ENCODE measurements at regions not wholly inside any gene's neighbourhood (a gene's known extent, or its start where the extent isn't known, plus 50 kb on each side); places are given as distances from the start of the nearest gene placed in this dataset.
"Not testable (repeated sequence)": the region's sequence is repeated elsewhere in the genome, so short reads cannot be mapped to it uniquely, and the experiment has no call there.

DNA sequence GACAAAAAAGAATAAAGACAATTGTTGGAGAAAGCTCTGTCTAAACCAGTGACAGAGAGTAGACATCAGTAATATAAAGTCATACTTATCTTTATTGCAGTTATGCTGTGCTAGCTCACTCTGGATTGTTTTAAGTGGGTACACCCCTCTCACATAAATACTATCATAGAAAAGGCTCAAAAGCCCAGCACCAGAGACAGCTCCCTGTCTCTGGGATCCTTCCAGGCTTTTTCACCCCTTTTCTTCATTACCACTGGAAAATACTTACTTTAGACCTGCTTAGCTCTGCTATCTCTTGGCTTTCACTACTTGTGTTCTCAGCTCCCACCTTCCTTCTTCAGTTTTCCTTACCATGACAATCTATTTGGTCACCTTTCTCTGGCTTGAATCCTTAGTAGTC lies 259.1 kb upstream of the MINDY3 start:
- no peak for DNase-seq

DNA sequence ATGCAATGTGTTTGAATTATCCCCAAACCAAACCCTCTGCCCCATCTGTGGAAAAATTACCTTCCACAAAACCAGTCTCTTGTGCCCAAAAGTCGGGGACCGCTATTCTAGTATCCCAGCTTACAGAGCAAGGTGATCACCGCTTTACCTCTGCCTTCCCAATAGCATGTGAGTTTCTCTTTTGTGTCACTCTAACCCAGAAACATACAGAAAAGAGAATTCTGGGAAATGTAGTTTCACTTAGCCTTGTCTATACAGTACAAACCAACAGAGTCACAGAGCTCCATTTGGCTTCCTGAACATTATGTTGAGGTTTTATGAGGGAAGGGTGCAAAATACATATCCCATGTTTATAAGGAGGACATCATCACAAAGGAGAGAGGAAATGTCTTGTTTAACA lies 260.3 kb upstream of the MINDY3 start:
- DNase-seq: no peak

DNA sequence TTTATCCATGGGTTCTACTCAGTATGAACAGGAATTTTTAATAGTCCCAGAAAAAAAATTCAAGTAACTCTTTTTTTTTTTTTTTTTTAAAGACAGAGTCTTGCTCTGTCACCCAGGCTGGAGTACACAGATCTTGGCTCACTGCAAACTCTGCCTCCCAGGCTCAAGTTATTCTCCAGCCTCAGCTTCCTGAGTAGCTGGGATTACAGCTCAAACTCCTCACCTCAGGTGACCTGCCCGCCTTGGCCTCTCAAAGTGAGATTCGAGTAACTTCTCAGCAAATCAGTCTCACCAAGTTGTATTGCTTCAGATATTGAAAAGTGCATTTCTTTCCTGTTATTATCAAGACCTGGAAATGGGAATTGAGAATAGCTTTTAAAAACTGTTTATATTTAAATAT lies 281.2 kb upstream of the MINDY3 start:
- DNase-seq: no peak

DNA sequence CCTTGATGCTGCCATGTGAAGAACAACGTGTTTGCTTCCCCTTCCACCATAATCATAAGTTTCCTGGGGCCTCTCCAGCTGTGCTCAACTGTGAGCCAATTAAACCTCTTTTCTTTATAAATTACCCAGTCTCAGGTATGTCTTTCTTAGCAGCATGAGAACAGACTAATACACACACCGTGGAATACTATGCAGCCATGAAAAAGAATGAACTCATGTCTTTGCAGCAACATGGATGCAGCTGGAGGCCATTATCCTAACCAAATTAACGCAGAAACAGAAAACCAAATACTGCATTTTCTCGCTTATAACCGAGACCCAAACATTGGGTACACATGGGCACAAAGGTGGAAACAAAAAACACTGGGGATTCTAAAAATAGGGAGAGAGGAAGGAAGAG lies 286.7 kb upstream of the MINDY3 start:
- DNase-seq: no peak

DNA sequence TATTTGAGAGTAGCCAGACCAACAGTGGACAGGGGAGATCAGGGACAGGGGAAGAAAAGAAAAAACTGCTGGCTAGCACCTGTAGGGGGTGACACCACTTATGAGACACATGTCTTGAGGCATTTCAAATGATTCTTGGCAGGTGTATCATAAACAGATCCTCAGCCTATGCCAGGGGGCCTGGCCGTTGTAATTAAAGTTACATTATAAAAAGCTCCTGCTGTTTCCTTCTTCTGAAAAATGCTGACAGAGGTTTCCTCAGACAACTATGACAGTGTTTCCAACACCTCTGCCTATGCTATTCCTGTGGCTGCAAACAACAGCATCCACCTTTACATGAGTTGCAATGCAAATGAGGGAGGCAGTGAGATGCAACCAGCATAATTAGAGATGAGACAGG lies 281.0 kb upstream of the PTER start:
- DNase-seq: no peak

DNA sequence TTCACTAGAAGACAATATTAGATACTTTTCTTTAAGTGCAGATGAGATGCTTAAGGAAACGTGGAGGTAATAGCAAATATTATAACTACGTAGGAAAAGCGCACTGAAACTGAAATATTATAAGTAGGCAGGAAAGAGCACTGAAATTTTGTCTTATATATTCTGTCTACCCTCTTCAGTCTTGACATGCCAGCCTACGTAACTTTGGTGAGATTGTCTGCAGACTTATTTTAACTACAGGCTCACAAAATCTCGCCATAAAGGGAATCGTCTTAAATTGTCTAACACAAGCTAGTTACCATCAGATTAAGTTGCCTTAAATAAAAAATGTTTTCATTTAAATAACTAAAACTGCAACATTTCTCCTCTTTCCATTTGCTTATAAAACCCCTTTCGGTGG lies 280.1 kb upstream of the PTER start:
- DNase-seq: no peak

DNA sequence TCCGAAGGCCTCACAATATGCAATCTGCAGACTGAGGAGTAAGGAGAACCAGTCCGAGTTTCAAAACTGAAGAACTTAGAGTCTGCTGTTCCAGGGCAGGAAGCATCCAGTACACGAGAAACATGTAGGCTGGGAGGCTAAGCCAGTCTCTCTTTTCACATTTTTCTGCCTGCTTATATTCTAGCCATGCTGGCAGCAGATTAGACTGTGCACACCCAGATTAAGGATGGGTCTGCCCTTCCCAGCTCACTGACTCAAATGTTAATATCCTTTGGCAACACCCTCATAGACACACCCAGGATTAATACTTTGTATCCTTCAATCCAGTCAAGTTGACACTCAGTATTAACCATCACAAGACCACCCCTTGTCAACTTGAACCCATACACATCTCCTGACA lies 271.7 kb upstream of the PTER start:
- DNase-seq: not testable (repeated sequence)

DNA sequence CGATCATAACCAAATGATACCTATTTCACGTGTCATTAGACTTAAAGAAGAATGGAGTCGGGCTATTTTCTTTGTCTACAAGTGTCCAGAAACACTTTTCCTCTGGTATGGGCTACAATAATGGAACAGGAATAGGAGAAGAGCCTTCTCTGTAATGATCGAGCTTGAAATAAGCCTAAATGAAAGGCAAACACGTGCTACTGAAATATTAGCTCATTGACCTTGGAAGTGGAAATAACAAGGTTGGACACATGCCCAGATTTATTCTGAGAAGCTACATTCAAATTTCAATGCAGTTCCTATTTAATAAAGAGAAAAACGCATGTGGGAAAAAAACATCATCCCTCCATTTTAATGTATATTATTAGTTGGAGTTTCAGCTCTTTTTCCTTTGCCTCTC lies 254.7 kb upstream of the PTER start:
- no peak for DNase-seq

DNA sequence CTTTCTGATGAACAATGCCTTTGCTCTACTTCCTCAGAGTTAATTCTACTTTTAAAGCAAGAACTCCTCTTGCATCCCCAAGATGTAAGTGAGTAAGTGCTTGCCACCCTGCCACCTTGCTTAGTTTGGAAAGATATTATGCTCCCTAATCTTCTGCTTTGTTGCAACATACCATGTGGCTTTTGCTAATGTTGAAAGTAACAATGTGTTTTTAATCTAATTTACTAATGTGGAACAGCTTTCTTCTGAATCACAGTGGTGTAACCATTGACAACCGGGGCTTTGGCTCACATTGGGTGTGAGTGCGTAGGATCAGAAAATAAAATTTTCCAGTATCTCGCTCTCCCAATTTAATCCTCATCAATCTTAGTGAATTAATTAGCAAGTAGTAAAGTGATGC lies 254.1 kb upstream of the PTER start:
- no peak for DNase-seq

DNA sequence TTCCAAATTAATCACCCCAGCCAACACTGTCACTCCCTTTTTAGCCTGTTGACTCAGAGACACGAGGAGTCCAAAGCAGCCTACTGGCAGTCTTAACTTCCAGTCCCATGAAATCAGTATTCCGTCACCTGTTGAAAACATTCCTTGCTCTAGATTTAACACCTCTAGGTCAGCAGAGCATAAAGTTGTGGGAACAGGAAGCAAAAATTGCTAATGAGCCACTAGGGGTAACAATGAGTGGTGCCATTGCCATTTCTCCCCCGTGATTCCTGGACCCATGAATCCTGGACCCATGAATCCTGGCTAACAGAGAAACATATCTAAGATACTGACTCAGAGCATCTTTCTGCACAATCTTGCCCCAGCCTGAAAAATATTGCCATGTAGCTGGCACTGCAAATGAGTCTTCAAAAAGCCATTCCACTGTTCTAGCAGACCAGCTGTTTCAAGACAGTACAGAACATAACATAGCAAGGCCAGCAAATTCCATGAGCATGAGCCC lies 252.7 kb upstream of the PTER start:
- DNase-seq: no peak

DNA sequence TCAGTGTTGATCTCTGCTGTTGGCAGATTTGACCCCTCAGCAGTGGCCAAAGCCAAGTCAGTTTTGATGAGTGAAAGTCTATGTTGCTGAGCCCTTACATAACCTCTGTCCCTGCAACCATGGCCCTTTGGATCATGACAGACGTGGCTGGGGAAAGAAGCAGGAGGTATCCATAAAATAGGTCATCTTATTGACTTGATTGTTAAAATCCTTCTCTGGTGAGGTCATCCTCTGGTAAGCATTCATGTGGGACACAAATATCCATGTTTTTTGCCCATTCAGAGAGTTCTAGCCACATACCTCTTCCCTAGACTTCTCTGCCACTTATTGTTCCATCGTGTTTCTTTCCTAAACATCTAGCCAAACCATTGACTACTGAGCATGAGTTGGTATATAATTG lies 251.9 kb upstream of the PTER start:
- DNase-seq: no peak

DNA sequence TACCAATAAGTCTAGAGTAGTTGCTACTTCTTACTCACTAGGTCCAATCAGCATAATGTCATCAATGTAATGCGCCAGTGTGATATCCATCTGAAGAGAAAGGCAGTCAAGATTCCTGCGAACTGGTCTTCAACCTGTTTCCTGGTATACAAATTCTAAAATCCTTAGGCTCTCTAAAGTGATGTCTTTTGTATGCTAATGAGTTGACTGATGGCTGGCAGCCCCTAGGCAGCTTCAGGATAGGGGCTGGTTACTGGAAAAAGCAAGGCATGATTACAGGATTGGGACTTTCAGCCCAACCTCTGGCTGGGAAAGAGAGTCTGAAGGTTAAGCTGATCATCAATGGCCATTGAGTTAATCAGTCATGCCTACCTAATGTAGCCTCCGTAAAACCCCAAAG lies 250.2 kb upstream of the PTER start:
- DNase-seq: no peak

DNA sequence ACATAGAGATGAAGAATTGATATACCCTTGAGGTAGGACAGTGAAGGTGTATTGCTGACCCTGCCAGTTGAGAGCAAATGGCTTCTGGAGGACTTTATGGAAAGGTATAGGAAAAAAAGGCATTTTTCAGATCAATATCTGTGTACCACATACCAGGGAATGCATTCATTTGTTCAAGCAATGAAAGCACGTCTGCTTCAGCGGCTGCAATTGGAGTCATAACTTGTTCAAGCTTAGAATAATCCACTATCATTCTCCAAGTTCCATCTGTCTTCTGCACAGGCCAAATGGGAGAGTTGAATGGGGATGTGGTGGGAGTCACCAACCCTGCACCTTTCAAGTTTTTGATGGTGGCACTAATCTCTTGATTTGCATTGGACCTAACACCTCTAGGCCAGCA lies 249.6 kb upstream of the PTER start:
- no peak for DNase-seq

DNA sequence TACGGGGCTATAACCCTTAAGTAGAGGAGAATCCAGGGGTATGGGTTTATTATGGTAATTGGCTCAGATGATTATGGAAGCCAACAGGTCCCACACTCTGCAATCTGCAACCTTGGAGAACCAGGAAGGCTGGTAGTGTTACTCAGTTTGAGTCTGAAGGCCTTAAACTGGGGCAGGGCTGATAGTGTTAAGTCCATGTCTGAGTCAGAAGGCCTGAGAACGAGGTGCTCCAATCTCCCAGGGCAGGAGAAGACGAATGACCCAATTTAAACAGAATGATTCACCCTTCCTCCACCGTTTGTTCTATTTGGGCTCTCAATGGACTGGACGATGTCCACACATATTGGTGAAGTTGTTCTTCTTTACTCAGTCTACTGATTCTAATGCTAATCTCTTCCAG lies 244.5 kb upstream of the PTER start:
- DNase-seq: no peak

DNA sequence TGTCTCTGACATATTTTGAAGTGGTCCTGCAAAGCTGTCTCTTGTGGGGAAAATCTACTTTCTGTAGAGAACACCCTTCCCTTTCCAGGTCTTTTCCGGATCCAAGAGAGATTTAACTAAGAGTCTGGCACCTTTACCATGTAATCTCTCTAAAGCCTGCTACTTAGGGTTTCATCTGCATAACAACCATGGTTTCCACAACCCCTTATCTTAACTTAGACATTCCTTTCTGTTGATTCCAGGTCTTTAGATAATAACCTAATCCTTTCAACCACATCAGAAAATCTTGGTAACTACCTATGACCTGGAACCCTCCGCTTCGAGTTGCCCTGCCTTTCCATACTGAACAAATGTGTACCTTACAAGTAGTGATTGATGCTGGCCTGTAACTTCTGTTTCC lies 243.6 kb upstream of the PTER start:
- DNase-seq: no peak

DNA sequence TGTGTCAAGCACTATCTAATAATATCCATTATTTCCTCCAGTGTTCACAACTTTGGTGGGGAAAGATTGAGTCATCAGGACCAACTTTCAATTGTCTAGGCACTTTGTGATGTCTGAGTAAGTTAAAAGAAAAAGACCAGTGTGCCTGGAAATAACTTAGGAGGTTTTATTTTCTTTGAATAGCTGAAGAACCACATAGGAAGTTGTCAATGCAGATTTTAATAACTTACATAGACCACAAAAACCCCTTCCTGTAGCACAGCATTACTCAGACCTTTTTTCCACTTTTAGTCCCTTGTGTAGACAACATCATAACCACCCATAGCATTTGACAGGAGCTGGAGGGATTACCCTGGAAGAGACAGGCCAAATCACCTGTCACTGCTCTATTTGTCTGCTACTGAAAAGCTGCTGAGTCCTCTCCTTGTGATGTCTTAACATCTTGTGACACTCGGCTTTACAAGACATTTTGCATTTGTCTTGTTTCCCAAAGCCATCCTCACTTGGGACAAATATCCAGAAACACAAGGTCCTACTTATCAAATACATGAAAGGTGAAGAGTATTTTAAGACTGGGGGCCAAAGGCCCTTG lies 241.5 kb upstream of the PTER start:
- peak; percentile 4 for DNase-seq

DNA sequence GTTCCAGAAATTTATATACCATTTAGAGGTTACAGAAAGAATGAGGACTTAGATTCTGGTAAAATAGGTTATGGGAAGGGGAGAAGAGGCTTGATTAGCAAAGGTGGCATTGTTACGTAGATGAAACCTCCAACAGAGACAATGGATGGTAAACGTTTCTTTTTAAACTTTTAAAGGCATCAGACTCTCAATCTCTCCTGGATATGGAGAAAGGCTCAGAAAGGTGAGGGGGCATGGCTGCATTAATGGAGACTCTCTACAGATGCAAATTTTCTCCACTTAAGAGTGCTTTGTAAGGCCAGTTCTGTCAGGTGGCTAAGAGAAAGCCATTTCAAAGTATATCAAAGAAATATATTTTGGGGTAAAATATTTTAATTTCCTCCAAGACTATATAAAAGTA lies 240.9 kb upstream of the PTER start:
- no peak for DNase-seq

DNA sequence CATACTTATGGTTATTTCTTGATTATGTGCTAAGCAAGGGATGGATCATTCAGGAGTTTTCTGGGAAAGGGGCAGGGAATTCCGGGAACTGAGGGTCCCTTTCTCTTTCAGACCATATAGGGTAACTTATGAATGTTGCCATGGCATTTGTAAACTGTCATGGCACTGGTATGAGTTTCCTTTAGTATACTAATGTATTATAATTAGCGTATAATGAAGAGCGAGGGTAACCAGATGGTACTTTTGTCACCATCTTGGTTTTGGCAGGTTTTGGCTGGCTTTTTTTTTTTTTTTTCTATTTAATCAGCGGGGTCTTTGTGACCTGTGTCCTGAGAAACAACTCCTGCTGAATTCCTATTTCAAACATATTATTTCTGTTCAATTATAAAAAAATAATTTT lies 237.6 kb upstream of the PTER start:
- no peak for DNase-seq

DNA sequence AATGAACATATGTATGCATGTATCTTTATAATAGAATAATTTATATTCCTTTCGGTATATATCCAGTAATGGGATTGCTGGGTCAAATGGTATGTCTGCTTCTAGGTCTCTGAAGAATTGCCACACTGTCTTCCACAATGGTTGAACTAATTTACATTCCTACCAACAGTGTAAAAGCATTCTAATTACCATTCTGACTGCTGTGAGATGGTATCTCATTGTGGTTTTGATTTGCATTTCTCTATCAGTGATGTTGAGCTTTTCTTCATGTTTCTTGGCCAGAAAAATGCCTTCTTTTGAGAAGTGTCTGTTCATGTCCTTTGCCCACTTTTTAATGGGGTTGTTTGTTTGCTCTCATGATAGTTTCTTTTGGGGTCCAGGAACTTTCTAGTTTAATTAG lies 213.2 kb upstream of the PTER start:
- DNase-seq: not testable (repeated sequence)

DNA sequence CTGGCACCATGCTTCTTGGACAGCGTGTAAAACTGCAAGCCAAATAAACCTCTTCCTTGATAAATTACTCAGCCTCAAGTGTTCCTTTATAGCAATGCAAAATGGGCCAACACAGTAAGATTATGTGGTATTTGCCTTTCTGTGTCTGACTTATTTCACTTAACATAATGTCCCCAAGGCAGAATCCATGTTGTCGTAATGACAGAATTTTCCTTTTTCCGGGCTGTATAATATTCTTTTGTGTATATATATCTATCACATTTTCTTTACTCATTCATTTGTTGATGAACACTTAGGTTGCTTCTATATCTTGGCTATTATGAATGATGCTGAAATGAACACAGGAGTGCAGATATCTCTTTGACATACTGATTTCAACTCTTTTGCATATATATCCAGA lies 209.1 kb upstream of the PTER start:
- DNase-seq: no peak

DNA sequence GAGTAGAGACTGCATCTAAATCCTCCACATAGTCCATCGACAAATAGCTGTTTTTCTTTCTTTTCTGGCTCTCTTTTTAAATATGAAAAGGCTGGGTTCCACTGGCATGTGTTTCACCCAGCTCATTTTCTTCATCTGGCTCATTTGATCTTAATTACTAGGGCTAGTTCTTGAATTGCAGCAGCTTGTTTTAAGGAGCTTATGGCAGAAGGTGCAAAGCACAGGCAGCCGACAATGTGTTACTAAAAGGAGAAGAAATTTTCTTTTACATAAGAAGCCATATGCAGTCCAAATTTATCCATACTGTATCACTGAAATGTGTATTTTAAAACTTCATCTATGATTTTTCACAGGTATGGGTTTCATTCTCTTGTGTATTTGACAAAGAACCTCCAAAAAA lies 205.6 kb upstream of the PTER start:
- no peak for DNase-seq

DNA sequence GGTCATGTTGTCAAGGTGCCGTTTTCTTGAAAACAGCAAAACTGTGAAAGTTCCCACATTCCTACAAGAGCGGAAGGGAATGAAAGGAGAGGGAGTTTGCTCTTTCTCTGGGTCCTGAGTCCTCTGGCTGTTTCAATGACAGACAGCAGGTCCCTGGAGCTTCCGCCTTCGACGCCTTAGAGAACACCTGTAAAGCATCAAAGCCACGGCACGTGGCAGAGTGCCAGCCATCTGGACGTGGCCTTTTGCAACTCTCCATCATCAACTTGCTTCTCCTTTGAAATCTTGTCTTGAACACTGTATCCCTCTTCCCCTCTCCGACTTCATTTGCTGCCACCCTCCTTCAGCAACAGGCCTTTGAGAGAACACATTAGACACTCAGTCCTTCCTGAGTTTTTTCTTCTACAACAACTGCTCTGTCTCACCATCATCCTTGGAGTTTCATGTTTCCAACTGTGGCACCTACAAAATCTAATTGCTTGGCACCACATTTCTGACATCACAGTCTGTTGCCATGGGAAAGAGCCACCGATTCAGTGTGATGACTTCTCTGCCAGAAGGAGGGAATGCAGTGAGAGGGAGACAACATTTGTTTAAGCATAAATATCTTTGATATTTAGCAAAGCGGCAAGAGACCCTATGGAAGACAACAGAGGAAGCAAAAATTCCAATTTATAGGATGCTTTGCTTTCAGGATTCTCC lies 204.9 kb upstream of the PTER start:
- DNase-seq: no peak

DNA sequence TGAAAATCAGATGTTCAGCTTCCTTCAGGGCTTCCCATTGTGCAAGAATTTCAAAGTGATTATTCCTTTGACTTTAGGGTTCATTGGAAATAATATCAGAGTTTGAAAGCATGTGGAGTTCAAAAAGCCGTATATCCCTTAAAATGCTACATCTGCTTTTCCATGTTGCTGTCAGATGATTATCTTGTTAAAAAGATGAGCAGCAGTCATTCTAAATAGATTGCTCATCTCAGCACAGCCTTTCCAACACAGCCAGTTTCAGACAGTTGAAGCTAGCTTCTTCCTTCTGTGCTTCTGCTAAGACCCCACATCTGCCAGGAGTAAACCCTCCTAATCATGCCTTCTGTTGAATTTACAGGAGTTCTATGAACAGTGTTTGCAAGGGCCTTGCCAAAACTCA lies 204.4 kb upstream of the PTER start:
- no peak for DNase-seq

DNA sequence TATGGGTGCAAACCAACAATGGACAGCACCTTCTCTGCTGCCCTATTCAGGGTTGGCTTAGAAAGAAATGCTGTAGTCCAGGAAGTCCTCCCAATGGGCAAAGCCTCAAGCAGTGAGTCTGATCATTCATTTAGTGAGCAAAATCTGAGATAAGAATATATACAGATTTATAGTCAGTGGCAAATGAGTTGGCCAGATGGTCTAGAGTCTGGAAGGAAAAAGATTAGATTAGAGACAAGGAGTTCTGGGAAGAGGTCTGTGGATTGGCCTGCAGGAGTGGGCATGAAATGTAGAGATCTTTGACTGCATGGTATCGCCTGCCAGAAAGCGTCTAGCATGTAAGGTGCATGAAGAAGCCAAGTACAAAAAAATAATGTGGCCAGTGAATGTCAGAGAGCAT lies 201.9 kb upstream of the PTER start:
- DNase-seq: no peak

DNA sequence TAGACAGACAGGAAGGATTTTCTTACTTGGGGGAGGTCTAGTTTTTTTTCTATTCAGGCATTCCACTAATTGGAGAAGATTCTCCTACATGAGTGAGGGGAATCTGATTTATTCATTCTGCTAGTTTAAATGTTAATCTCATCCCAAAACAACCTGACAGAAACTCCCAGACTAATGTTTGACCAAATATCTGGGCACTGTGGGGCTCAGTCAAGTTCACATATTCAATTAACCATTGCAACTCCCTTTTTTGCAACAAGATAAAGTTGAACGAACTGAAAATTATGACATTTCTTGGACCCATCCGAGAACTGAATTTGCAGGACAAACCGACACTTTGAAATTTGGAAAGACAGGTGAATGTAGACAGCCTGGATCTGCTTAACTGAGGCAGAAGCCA lies 194.4 kb upstream of the PTER start:
- no peak for DNase-seq

Measured in CD4-positive, alpha-beta T cell treated with Interleukin-21 for 1 hour (primary cell).